SK-N-SH treated with all-trans-retinoic acid at 6 μM for 48 hours (cell line): ENCODE measurements at regions not wholly inside any gene's neighbourhood (a gene's known extent, or its start where the extent isn't known, plus 50 kb on each side); places are given as distances from the start of the nearest gene placed in this dataset.

Experiments used
- ARNTL ChIP-seq: fragments of 450-650 bp; formaldehyde crosslinking; IDR thresholded peaks from 2 replicates; pipeline ENCODE4 v1.5.0; 2020; ENCODE audit warnings: low read depth, mild to moderate bottlenecking, moderate library complexity, borderline replicate concordance
- BACH2 ChIP-seq: fragments of 250-450 bp; sonication (Bioruptor Pico); IDR thresholded peaks from 2 replicates; pipeline ENCODE4 v1.9.0; 2021; ENCODE audit warnings: mild to moderate bottlenecking, borderline replicate concordance
- CSRNP3 ChIP-seq: fragments of 250-450 bp; sonication (Bioruptor Pico); IDR thresholded peaks from 2 replicates; pipeline ENCODE4 v1.5.1; 2021; ENCODE audit warnings: mild to moderate bottlenecking, moderate library complexity
- ESRRG ChIP-seq: fragments of 250-450 bp; sonication (Bioruptor Pico); IDR thresholded peaks from 2 replicates; pipeline ENCODE4 v1.6.1; 2021; ENCODE audit warnings: mild to moderate bottlenecking
- RARB ChIP-seq: fragments of 250-450 bp; sonication (Bioruptor Pico); IDR thresholded peaks from 2 replicates; pipeline ENCODE4 v1.8.0; 2021; ENCODE audit warnings: mild to moderate bottlenecking, moderate library complexity
- SNAI2 ChIP-seq: fragments of 250-450 bp; sonication (Bioruptor Pico); IDR thresholded peaks from 2 replicates; pipeline ENCODE4 v1.5.0; 2020; ENCODE audit warnings: mild to moderate bottlenecking, moderate library complexity
- TOX ChIP-seq: fragments of 250-450 bp; sonication (Bioruptor Pico); IDR thresholded peaks from 2 replicates; pipeline ENCODE4 v1.8.0; 2021; ENCODE audit warnings: mild to moderate bottlenecking, moderate library complexity, borderline replicate concordance
- ZFP3 ChIP-seq: fragments of 250-450 bp; sonication (Bioruptor Pico); IDR thresholded peaks from 2 replicates; pipeline ENCODE4 v1.5.0; 2020; ENCODE audit warnings: mild to moderate bottlenecking, moderate library complexity
- ZFP30 ChIP-seq: fragments of 450-650 bp; formaldehyde crosslinking; IDR thresholded peaks from 2 replicates; pipeline ENCODE4 v1.5.0; 2022; ENCODE audit warnings: mild to moderate bottlenecking, moderate library complexity
- ZNF8 ChIP-seq: fragments of 450-650 bp; formaldehyde crosslinking; IDR thresholded peaks from 2 replicates; pipeline ENCODE4 v1.5.0; 2020; ENCODE audit warnings: mild to moderate bottlenecking, moderate library complexity

DNA sequence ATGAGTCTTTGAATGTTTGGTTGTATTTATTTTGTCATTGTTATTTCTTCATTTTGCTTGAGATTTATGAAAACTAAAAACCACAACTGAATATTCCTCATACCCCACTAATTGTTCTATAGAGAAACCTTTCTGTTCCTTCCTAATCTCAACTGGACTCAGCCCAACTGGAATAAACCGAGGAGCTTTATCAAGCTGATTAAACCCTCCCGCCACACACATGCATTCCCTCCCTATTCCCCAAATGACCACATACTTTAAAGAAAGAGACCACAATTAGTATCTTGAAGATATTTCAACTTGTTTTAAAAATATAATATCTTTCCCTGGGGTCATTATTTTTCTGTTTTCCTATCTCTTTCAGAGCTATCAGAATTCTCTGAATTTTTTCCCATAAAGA is 107.5 kb downstream of the OSR1 start:
- TF ChIP-seq ZFP30 (CRISPR knock-in tag) (no peak), ZFP3 (CRISPR knock-in tag) (no peak), ESRRG (CRISPR knock-in tag) (no peak), CSRNP3 (CRISPR knock-in tag) (no peak), TOX (CRISPR knock-in tag) (no peak), BACH2 (no peak), ARNTL (CRISPR knock-in tag) (no peak), SNAI2 (CRISPR knock-in tag) (no peak), RARB (no peak), ZNF8 (CRISPR knock-in tag) (no peak)
